SU-DHL-6 (cell line): ENCODE measurements at regions not wholly inside any gene's neighbourhood (a gene's known extent, or its start where the extent isn't known, plus 50 kb on each side); places are given as distances from the start of the nearest gene placed in this dataset.

ENCODE experiments used
- H2AFZ ChIP-seq: fragments of 200-600 bp; sonication (generic); 2 replicates; pipeline ENCODE4 v1.6.1; 2014; ENCODE audit warnings: low read depth, mild to moderate bottlenecking, moderate library complexity, mixed read lengths, antibody characterized with exemption, low read length; ENCODE audit not compliant: severe bottlenecking
- H3F3A ChIP-seq: fragments of 200-600 bp; shearing (Covaris generic); 2 replicates; pipeline ENCODE4 v1.6.0; 2016; ENCODE audit warnings: antibody characterized with exemption, mild to moderate bottlenecking; ENCODE audit not compliant: insufficient read depth
- H3K27ac ChIP-seq: fragments of 200-600 bp; sonication (generic); 2 replicates; pipeline ENCODE4 v1.5.1; 2016; ENCODE audit warnings: low read depth, mild to moderate bottlenecking, low read length, moderate library complexity, mixed read lengths
- H3K27me3 ChIP-seq: fragments of 200-600 bp; sonication (generic), shearing (Covaris generic); 2 replicates; pipeline ENCODE4 v1.6.0; 2014; ENCODE audit warnings: mild to moderate bottlenecking, low read length
- H3K36me3 ChIP-seq: fragments of 200-600 bp; sonication (generic); 2 replicates; pipeline ENCODE4 v1.6.1; 2014; ENCODE audit warnings: mild to moderate bottlenecking, low read length, mixed read lengths
- H3K4me2 ChIP-seq: fragments of 300-600, 200-600 bp; shearing (Covaris generic), sonication (generic); 2 replicates; pipeline ENCODE4 v1.6.0; 2014; ENCODE audit warnings: low read length, low read depth, mild to moderate bottlenecking; ENCODE audit not compliant: poor library complexity, severe bottlenecking
- H3K4me3 ChIP-seq: fragments of 200-600 bp; sonication (generic); 2 replicates; pipeline ENCODE4 v1.5.1; 2014; ENCODE audit warnings: antibody characterized with exemption, low read length, mild to moderate bottlenecking, mixed read lengths; ENCODE audit not compliant: insufficient read depth, poor library complexity, severe bottlenecking
- H3K79me2 ChIP-seq: fragments of 200-600 bp; sonication (generic); 2 replicates; pipeline ENCODE4 v1.6.1; 2014; ENCODE audit warnings: mild to moderate bottlenecking, low read length, moderate library complexity; ENCODE audit not compliant: insufficient read depth
- H3K9ac ChIP-seq: fragments of 200-600 bp; sonication (generic); 2 replicates; pipeline ENCODE4 v1.7.0; 2014; ENCODE audit warnings: mild to moderate bottlenecking, low read length
- H3K9me2 ChIP-seq: fragments of 200-600 bp; sonication (generic); replicated peaks from 2 replicates; pipeline ENCODE4 v1.6.1; 2014; ENCODE audit warnings: low read length; ENCODE audit not compliant: insufficient read depth
- H3K9me3 ChIP-seq: fragments of 200-600 bp; sonication (generic); 2 replicates; pipeline ENCODE4 v1.6.1; 2014; ENCODE audit warnings: low read length, mixed read lengths; ENCODE audit not compliant: insufficient read depth
- H4K20me1 ChIP-seq: fragments of 200-600 bp; sonication (generic); 2 replicates; pipeline ENCODE4 v1.6.1; 2014; ENCODE audit warnings: low read depth, mild to moderate bottlenecking, antibody characterized with exemption, low read length, moderate library complexity, mixed read lengths
- CTCF ChIP-seq: fragments of 200-600 bp; sonication (generic); IDR thresholded peaks from one replicate; pipeline ENCODE4 v1.5.1; 2017; ENCODE audit warnings: antibody characterized with exemption, mild to moderate bottlenecking, low read length, moderate library complexity; ENCODE audit not compliant: insufficient read depth, poor library complexity, severe bottlenecking
- EZH2phosphoT487 ChIP-seq: fragments of 200-600 bp; sonication (generic), shearing (Covaris generic); conservative IDR thresholded peaks from 2 replicates; pipeline ENCODE4 v1.6.1; 2018; ENCODE audit warnings: mild to moderate bottlenecking, antibody characterized with exemption, low read length, moderate library complexity, mixed read lengths

GRCh38 chr2:146982393-146982846, 862.4 kb upstream of the ACVR2A start:
- H3F3A ChIP-seq, result no peaks in the 10 kb centered on the region
- H3K9ac ChIP-seq, result no peak overlapping the region
- no peaks in the 10 kb centered on the region for H3K27me3 ChIP-seq
- H2AFZ ChIP-seq, result no peak overlapping the region
- no peaks in the 10 kb centered on the region; the same call in 1 of the 2 replicates for H3K9me2 ChIP-seq
- no peaks in the 10 kb centered on the region for H3K36me3 ChIP-seq
- H3K4me2 ChIP-seq, result no peak overlapping the region
- no peak for TF ChIP-seq CTCF
- TF ChIP-seq EZH2phosphoT487, result no peak
- no peaks in the 10 kb centered on the region for H3K79me2 ChIP-seq
- H4K20me1 ChIP-seq, result no peaks in the 10 kb centered on the region
- no peak overlapping the region for H3K27ac ChIP-seq
- no peak overlapping the region for H3K4me3 ChIP-seq
- no peaks in the 10 kb centered on the region for H3K9me3 ChIP-seq

GRCh38 chr2:146981921-146982320, 862.9 kb upstream of the ACVR2A start:
- H3K9me3 ChIP-seq, result no peaks in the 10 kb centered on the region
- H3K27me3 ChIP-seq, result no peaks in the 10 kb centered on the region
- H3K79me2 ChIP-seq, result no peaks in the 10 kb centered on the region
- H3K4me2 ChIP-seq, result no peak overlapping the region
- H3K36me3 ChIP-seq, result no peaks in the 10 kb centered on the region
- H3F3A ChIP-seq, result no peaks in the 10 kb centered on the region
- no peak for TF ChIP-seq CTCF
- TF ChIP-seq EZH2phosphoT487, result no peak
- no peak overlapping the region for H3K27ac ChIP-seq
- H3K4me3 ChIP-seq, result no peak overlapping the region
- no peak overlapping the region for H3K9ac ChIP-seq
- H3K9me2 ChIP-seq, result no peaks in the 10 kb centered on the region; the same call in 1 of the 2 replicates
- no peaks in the 10 kb centered on the region for H4K20me1 ChIP-seq
- H2AFZ ChIP-seq, result no peak overlapping the region

DNA sequence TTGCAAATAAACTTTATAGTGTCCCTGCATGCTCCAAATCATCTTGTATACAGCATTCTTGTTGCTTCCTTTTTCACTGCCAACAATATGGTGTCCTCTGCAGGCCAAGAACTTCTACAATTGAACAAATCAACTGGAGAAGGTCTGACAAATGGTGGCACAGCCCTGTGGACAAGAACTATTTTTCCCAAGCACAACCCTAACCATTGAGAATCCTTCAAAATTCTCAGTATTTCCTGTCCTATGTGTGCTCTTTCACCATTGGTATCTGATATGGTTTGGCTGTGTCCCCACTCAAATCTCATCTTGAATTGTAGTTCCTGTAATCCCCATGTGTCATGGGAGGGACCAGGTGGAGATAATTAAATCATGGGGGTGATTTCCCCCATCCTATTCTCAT, 865.1 kb upstream of the ACVR2A start:
- no peaks in the 10 kb centered on the region for H3K9me3 ChIP-seq

More for the DNA sequence above, 865.1 kb upstream of the ACVR2A start:
- TF ChIP-seq CTCF (no peak), EZH2phosphoT487 (no peak)
- Histone ChIP-seq H3F3A (no peaks in the 10 kb centered on the region), H4K20me1 (no peaks in the 10 kb centered on the region), H3K9me2 (no peaks in the 10 kb centered on the region; the same call in 1 of the 2 replicates), H3K79me2 (no peaks in the 10 kb centered on the region), H3K27ac (no peak overlapping the region), H2AFZ (no peak overlapping the region), H3K9ac (no peak overlapping the region), H3K4me2 (no peak overlapping the region), H3K36me3 (no peaks in the 10 kb centered on the region), H3K4me3 (no peak overlapping the region), H3K27me3 (no peaks in the 10 kb centered on the region)
